ENCODE measurements at regions not wholly inside any gene's neighbourhood (a gene's known extent, or its start where the extent isn't known, plus 50 kb on each side); places are given as distances from the start of the nearest gene placed in this dataset.

DNA sequence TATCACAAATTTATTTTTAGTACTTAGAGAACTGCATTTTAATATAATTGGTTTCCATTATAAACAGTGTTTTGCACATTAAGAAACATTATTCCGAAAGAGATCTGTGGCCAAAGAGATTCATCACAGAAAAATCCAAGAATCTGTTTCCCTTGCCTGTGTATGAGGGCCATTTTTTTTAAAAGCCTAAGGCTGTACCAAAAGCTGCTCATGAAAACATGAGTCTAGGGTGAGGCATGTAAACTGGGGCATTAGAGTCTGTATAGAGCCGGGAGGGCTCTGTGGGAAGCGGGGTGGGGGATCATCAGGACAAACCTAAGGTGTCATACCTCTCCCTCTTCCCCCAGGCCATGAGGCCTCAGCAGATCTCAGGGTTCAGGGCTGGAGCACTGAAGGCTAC is 223.8 kb downstream of the FBXO15 start:
- no peak for ATAC-seq

DNA sequence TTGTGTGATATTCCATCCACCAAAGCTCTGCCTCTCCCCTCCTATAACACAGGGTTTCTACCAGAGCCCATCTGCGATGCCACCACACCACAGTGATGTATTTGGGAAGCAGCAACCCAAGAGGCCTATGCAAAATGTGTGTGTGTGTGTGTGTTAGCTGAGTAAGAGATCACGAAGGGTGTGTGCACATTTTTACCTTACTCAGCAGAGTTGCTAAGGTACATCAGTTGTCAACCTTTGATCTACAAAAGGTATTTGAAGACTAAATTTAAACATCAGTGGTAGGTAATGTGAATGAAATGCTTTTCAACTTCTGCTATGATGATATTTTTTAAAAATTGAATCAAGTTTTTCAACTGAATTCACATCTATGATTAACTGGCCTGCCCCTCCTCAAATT is 227.6 kb downstream of the FBXO15 start:
- H3K9me3 ChIP-seq (ENCODE audit: control insufficient read depth, insufficient read depth, low read length), result no peaks in the 10 kb centered on the region
- 92% methylated on average over 2 of the region's 2 CpGs for WGBS (ENCODE audit: insufficient coverage)
- TF ChIP-seq, protein P1, sequence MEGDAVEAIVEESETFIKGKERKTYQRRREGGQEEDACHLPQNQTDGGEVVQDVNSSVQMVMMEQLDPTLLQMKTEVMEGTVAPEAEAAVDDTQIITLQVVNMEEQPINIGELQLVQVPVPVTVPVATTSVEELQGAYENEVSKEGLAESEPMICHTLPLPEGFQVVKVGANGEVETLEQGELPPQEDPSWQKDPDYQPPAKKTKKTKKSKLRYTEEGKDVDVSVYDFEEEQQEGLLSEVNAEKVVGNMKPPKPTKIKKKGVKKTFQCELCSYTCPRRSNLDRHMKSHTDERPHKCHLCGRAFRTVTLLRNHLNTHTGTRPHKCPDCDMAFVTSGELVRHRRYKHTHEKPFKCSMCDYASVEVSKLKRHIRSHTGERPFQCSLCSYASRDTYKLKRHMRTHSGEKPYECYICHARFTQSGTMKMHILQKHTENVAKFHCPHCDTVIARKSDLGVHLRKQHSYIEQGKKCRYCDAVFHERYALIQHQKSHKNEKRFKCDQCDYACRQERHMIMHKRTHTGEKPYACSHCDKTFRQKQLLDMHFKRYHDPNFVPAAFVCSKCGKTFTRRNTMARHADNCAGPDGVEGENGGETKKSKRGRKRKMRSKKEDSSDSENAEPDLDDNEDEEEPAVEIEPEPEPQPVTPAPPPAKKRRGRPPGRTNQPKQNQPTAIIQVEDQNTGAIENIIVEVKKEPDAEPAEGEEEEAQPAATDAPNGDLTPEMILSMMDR (IDR thresholded peaks at IDR 0.05), result no peak
- H3K4me3 ChIP-seq (ENCODE audit: low read length), result no peak overlapping the region
- H3K4me1 ChIP-seq (ENCODE audit: control insufficient read depth, insufficient read depth, low read length), result no peaks in the 10 kb centered on the region
- H3K4me1 Mint-ChIP-seq, result no peaks in the 10 kb centered on the region
- no peak for ATAC-seq
- H3K27ac ChIP-seq (ENCODE audit: low read length), result no peak overlapping the region
- peaks cover 0 to 4% of the 10 kb centered on the region in 2 donors for H3K27me3 Mint-ChIP-seq (ENCODE audit: low read depth in 2 of 2)
- H3K27ac Mint-ChIP-seq, result no peak overlapping the region
- no peaks in the 10 kb centered on the region for H3K36me3 Mint-ChIP-seq
- H3K4me3 Mint-ChIP-seq, result no peak overlapping the region
- intact Hi-C loops (cut with micrococcal nuclease), result no loop called here
- no peaks in the 10 kb centered on the region for H3K36me3 ChIP-seq (ENCODE audit: control insufficient read depth, insufficient read depth, low read length)
- DNase-seq, result no peak
- H3K27me3 ChIP-seq (ENCODE audit: control insufficient read depth, insufficient read depth, low read length), result no peaks in the 10 kb centered on the region
- no peaks in the 10 kb centered on the region for H3K9me3 Mint-ChIP-seq

More for the DNA sequence above, 223.8 kb downstream of the FBXO15 start:
- H3K9me3 ChIP-seq (ENCODE audit: control insufficient read depth, insufficient read depth, low read length), result no peaks in the 10 kb centered on the region
- Mint-ChIP-seq H3K4me3 (no peak overlapping the region), H3K9me3 (no peaks in the 10 kb centered on the region), H3K36me3 (no peaks in the 10 kb centered on the region), H3K4me1 (no peaks in the 10 kb centered on the region), H3K27ac (no peak overlapping the region), H3K27me3 (ENCODE audit: low read depth in 2 of 2) (peaks cover 0 to 4% of the 10 kb centered on the region in 2 donors)
- intact Hi-C loops (cut with micrococcal nuclease), result no loop called here
- H3K27ac ChIP-seq (ENCODE audit: low read length), result no peak overlapping the region
- no peak overlapping the region for H3K4me3 ChIP-seq (ENCODE audit: low read length)
- no peaks in the 10 kb centered on the region for H3K27me3 ChIP-seq (ENCODE audit: control insufficient read depth, insufficient read depth, low read length)
- H3K4me1 ChIP-seq (ENCODE audit: control insufficient read depth, insufficient read depth, low read length), result no peaks in the 10 kb centered on the region
- whole genome bisulfite sequencing (ENCODE audit: insufficient coverage), result 88% methylated on average over 2 of the region's 3 CpGs
- DNase-seq, result no peak
- H3K36me3 ChIP-seq (ENCODE audit: control insufficient read depth, insufficient read depth, low read length), result no peaks in the 10 kb centered on the region
- TF ChIP-seq, protein P1 (IDR thresholded peaks at IDR 0.05), result no peak

DNA sequence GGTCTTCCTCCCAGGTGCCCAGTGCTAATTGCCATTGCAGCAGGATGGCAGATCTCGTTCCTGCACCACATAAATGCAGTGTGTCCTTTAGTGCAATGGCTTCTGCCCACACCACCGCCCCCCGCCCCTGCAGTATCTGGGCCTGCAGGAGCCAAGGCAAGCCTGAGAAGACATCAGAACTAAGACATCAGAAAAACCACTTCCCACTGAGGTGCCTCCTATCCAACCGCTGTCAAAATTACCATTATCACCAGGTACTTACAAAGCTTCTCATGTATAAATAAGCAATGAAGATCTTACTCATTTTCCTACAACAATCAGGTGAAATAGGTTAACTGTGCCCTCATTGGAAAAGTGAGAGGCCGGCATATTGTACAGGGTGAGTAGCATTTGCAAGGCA is 228.8 kb downstream of the FBXO15 start:
- ATAC-seq, result no peak
- H3K27me3 Mint-ChIP-seq (ENCODE audit: low read depth in 2 of 2), result peaks cover 0 to 5% of the 10 kb centered on the region in 2 donors

DNA sequence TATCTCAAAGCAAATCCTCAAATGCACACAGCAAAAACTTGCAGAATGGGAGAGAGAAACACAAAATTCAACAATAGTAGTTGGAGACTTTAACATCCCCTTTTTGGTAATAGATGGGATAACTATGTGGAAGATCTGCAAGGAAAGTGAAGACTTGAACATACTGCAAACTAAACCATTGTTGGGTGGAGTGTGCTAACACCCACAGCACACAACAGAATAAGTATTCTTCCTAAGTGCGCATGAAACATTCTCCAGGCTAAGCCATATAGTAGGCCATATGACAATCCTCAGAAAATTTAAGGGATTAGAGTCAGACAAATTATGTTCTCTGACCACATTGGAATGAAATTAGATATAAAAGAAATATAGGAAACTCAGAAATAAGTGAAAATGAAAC is 230.6 kb downstream of the FBXO15 start:
- ATAC-seq (no peak), DNase-seq (no peak)
- Histone ChIP-seq H3K36me3 (ENCODE audit: control insufficient read depth, insufficient read depth, low read length) (no peaks in the 10 kb centered on the region), H3K9me3 (ENCODE audit: control insufficient read depth, insufficient read depth, low read length) (no peaks in the 10 kb centered on the region), H3K4me3 (ENCODE audit: low read length) (no peak overlapping the region), H3K4me1 (ENCODE audit: control insufficient read depth, insufficient read depth, low read length) (no peaks in the 10 kb centered on the region), H3K27me3 (ENCODE audit: control insufficient read depth, insufficient read depth, low read length) (no peaks in the 10 kb centered on the region), H3K27ac (ENCODE audit: low read length) (no peak overlapping the region)
- TF ChIP-seq, protein P1 (IDR thresholded peaks at IDR 0.05), result no peak
- 100% methylated on average over 1 of the region's 1 CpG for WGBS (ENCODE audit: insufficient coverage)
- no peak overlapping the region for H3K4me3 Mint-ChIP-seq
- H3K4me1 Mint-ChIP-seq, result no peaks in the 10 kb centered on the region
- H3K36me3 Mint-ChIP-seq, result no peaks in the 10 kb centered on the region
- peaks cover 0 to 6% of the 10 kb centered on the region in 2 donors for H3K9me3 Mint-ChIP-seq
- intact Hi-C loops (cut with micrococcal nuclease), result no loop called here
- H3K27ac Mint-ChIP-seq, result no peak overlapping the region
- H3K27me3 Mint-ChIP-seq (ENCODE audit: low read depth in 2 of 2), result peaks cover 0 to 5% of the 10 kb centered on the region in 2 donors

More for the DNA sequence above, 228.8 kb downstream of the FBXO15 start:
- H3K36me3 Mint-ChIP-seq, result no peaks in the 10 kb centered on the region
- no peak overlapping the region for H3K4me3 Mint-ChIP-seq
- DNase-seq, result no peak
- Histone ChIP-seq H3K9me3 (ENCODE audit: control insufficient read depth, insufficient read depth, low read length) (no peaks in the 10 kb centered on the region), H3K27ac (ENCODE audit: low read length) (no peak overlapping the region), H3K27me3 (ENCODE audit: control insufficient read depth, insufficient read depth, low read length) (no peaks in the 10 kb centered on the region), H3K4me3 (ENCODE audit: low read length) (no peak overlapping the region), H3K36me3 (ENCODE audit: control insufficient read depth, insufficient read depth, low read length) (no peaks in the 10 kb centered on the region), H3K4me1 (ENCODE audit: control insufficient read depth, insufficient read depth, low read length) (no peaks in the 10 kb centered on the region)
- H3K4me1 Mint-ChIP-seq, result no peaks in the 10 kb centered on the region
- H3K27ac Mint-ChIP-seq, result no peak overlapping the region
- TF ChIP-seq, protein P1 (IDR thresholded peaks at IDR 0.05), result no peak
- 71% methylated on average over 4 of the region's 5 CpGs for WGBS (ENCODE audit: insufficient coverage)
- intact Hi-C loops (cut with micrococcal nuclease), result no loop called here
- H3K9me3 Mint-ChIP-seq, result peaks cover 0 to under 1% of the 10 kb centered on the region in 2 donors
